IMR-90 (cell line): ENCODE measurements at regions not wholly inside any gene's neighbourhood (a gene's known extent, or its start where the extent isn't known, plus 50 kb on each side); places are given as distances from the start of the nearest gene placed in this dataset.

ENCODE experiments used
- ATAC-seq: fragments of 200-7000 bp; cut with Tn5 transposase; 2 replicates; pipeline ENCODE4 v1.9.1; 2020; ENCODE audit warnings: low read depth, mild to moderate bottlenecking, moderate library complexity
- BruUV-seq: library from RNA; stranded (reverse); fragments of 400-500 nt; replicated peaks from 2 replicates; lab custom pipeline; 2021; lab: Mats Ljungman, UMichigan
- CTCF ChIA-PET: fragments of 300-600 bp; formaldehyde crosslinking; extraction: SDS; loops from one replicate; lab custom pipeline; 2021; ENCODE audit warnings: antibody characterized with exemption; lab: Yijun Ruan, JAX
- POLR2A ChIA-PET: fragments of 300-600 bp; sonication (Branson Sonifier 250); formaldehyde crosslinking; loops from one replicate; lab custom pipeline; 2022; ENCODE audit warnings: antibody characterized with exemption; ENCODE audit not compliant: unreplicated experiment; lab: Charles Lee
- DNase-seq: peaks from one replicate; pipeline ENCODE4 v3.0.0; 2013
- H2AFZ ChIP-seq: replicated peaks from 2 replicates; pipeline ENCODE3; 2013; ENCODE audit warnings: low read length, mild to moderate bottlenecking; ENCODE audit not compliant: poor library complexity
- H2AK5ac ChIP-seq: 2 replicates; pipeline ENCODE4 v1.6.1; 2013; ENCODE audit warnings: low read depth, low read length, inconsistent platforms
- H2AK9ac ChIP-seq: replicated peaks from 2 replicates; pipeline ENCODE3; 2013; ENCODE audit warnings: mild to moderate bottlenecking, low read depth, low read length, moderate library complexity; ENCODE audit not compliant: poor library complexity
- H2BK120ac ChIP-seq: 2 replicates; pipeline ENCODE4 v1.6.1; 2013; ENCODE audit warnings: low read depth, low read length, inconsistent platforms
- H2BK15ac ChIP-seq: 3 replicates; pipeline ENCODE4 v1.6.1; 2013; ENCODE audit warnings: low read depth, low read length, inconsistent platforms
- H2BK20ac ChIP-seq: 2 replicates; pipeline ENCODE4 v1.6.1; 2013; ENCODE audit warnings: low read depth, mild to moderate bottlenecking, inconsistent platforms, low read length, moderate library complexity
- H2BK5ac ChIP-seq: 2 replicates; pipeline ENCODE4 v1.6.1; 2013; ENCODE audit warnings: mild to moderate bottlenecking, low read depth, low read length, inconsistent platforms; ENCODE audit not compliant: poor library complexity, severe bottlenecking
- H3K14ac ChIP-seq: replicated peaks from 2 replicates; pipeline ENCODE4 v1.6.1; 2013; ENCODE audit warnings: low read depth, low read length, inconsistent platforms
- H3K18ac ChIP-seq: 2 replicates; pipeline ENCODE4 v1.6.1; 2013; ENCODE audit warnings: low read depth, low read length, control low read depth
- H3K23ac ChIP-seq: 2 replicates; pipeline ENCODE4 v1.6.1; 2013; ENCODE audit warnings: low read depth, low read length, inconsistent platforms
- H3K27ac ChIP-seq: 2 replicates; pipeline ENCODE4 v1.5.1; 2013; ENCODE audit warnings: mild to moderate bottlenecking, control low read depth, low read length; ENCODE audit not compliant: insufficient read depth
- H3K27me3 ChIP-seq: 2 replicates; pipeline ENCODE4 v1.6.1; 2013; ENCODE audit warnings: low read length; ENCODE audit not compliant: control insufficient read depth, insufficient read depth
- H3K36me3 ChIP-seq: 2 replicates; pipeline ENCODE4 v1.6.1; 2013; ENCODE audit warnings: low read length, mixed read lengths; ENCODE audit not compliant: control insufficient read depth, insufficient read depth
- H3K4ac ChIP-seq: 2 replicates; pipeline ENCODE4 v1.6.1; 2013; ENCODE audit warnings: low read depth, low read length, inconsistent platforms
- H3K4me1 ChIP-seq: 2 replicates; pipeline ENCODE4 v1.6.1; 2013; ENCODE audit warnings: low read length, mixed read lengths; ENCODE audit not compliant: control insufficient read depth, insufficient read depth
- H3K4me2 ChIP-seq: 2 replicates; pipeline ENCODE4 v1.6.1; 2013; ENCODE audit warnings: low read depth, mild to moderate bottlenecking, control low read depth, low read length, moderate library complexity
- H3K4me3 ChIP-seq: 2 replicates; pipeline ENCODE4 v1.5.1; 2013; ENCODE audit warnings: low read depth, mild to moderate bottlenecking, control low read depth, low read length, moderate library complexity; ENCODE audit not compliant: insufficient read depth
- H3K56ac ChIP-seq: 2 replicates; pipeline ENCODE4 v1.6.1; 2013; ENCODE audit warnings: low read length, inconsistent platforms; ENCODE audit not compliant: insufficient read depth; ENCODE audit errors: extremely low read depth
- H3K79me1 ChIP-seq, 2 experiments: 2 replicates each; pipeline ENCODE4 v1.6.1; 2013; ENCODE audit warnings: low read length in 2 of 2, inconsistent platforms in 1 of 2, low read depth in 1 of 2
- H3K9ac ChIP-seq: 2 replicates; pipeline ENCODE4 v1.6.1; 2013; ENCODE audit warnings: low read depth, low read length, control low read depth
- H3K9me1 ChIP-seq: 2 replicates; pipeline ENCODE4 v1.6.1; 2013; ENCODE audit warnings: low read length, inconsistent platforms; ENCODE audit not compliant: insufficient read depth
- H3K9me3 ChIP-seq: 2 replicates; pipeline ENCODE4 v1.6.1; 2013; ENCODE audit warnings: low read length; ENCODE audit not compliant: control insufficient read depth, insufficient read depth
- H4K20me1 ChIP-seq: 2 replicates; pipeline ENCODE4 v1.6.1; 2013; ENCODE audit warnings: low read length, inconsistent platforms; ENCODE audit not compliant: insufficient read depth
- H4K5ac ChIP-seq: 2 replicates; pipeline ENCODE4 v1.6.1; 2013; ENCODE audit warnings: mild to moderate bottlenecking, low read depth, low read length, control low read depth
- H4K8ac ChIP-seq, 2 experiments: 2 replicates each; pipeline ENCODE4 v1.6.1; 2013; ENCODE audit warnings: low read depth in 2 of 2, low read length in 2 of 2, control low read depth in 1 of 2, inconsistent platforms in 1 of 2
- H4K91ac ChIP-seq: 2 replicates; pipeline ENCODE4 v1.6.1; 2013; ENCODE audit warnings: low read depth, low read length, inconsistent platforms; ENCODE audit not compliant: insufficient read depth
- BHLHE40 ChIP-seq: fragments of 150-350 bp; IDR thresholded peaks from 2 replicates; pipeline ENCODE4 v1.6.1; 2016; ENCODE audit warnings: mild to moderate bottlenecking, low read depth, low read length
- CEBPB ChIP-seq: IDR thresholded peaks from 2 replicates; pipeline ENCODE4 v1.6.1; 2012; ENCODE audit warnings: low read depth, low read length, improper control_type of control experiment
- CTCF ChIP-seq: conservative IDR thresholded peaks from 2 replicates; pipeline ENCODE4 v1.5.1; 2012; ENCODE audit warnings: mild to moderate bottlenecking, low read depth, low read length, improper control_type of control experiment
- ELK1 ChIP-seq: fragments of 150-350 bp; IDR thresholded peaks from 2 replicates; pipeline ENCODE4 v1.6.1; 2016; ENCODE audit warnings: low read depth, mild to moderate bottlenecking, low read length, moderate library complexity, borderline replicate concordance
- FOS ChIP-seq: fragments of 150-350 bp; IDR thresholded peaks from 2 replicates; pipeline ENCODE4 v1.6.1; 2016; ENCODE audit warnings: low read depth, low read length
- MAFK ChIP-seq: IDR thresholded peaks from 2 replicates; pipeline ENCODE4 v1.6.1; 2012; ENCODE audit warnings: low read depth, low read length, improper control_type of control experiment
- MXI1 ChIP-seq: IDR thresholded peaks from 2 replicates; pipeline ENCODE4 v1.6.1; 2012; ENCODE audit warnings: low read depth, mild to moderate bottlenecking, low read length, moderate library complexity, borderline replicate concordance
- NFE2L2 ChIP-seq: fragments of 150-350 bp; IDR thresholded peaks from 2 replicates; pipeline ENCODE4 v1.6.1; 2016; ENCODE audit warnings: low read depth, mild to moderate bottlenecking, low read length
- POLR2A ChIP-seq: IDR thresholded peaks from 2 replicates; pipeline ENCODE4 v1.6.1; 2012; ENCODE audit warnings: mild to moderate bottlenecking, low read depth, low read length
- RCOR1 ChIP-seq: IDR thresholded peaks from 2 replicates; pipeline ENCODE4 v1.6.1; 2012; ENCODE audit warnings: mild to moderate bottlenecking, low read length, improper control_type of control experiment; ENCODE audit not compliant: insufficient replicate concordance
- RFX5 ChIP-seq: IDR thresholded peaks from 2 replicates; pipeline ENCODE4 v1.8.0; 2012; ENCODE audit warnings: low read depth, mild to moderate bottlenecking, low read length, moderate library complexity
- SMC3 ChIP-seq: fragments of 150-350 bp; IDR thresholded peaks from 2 replicates; pipeline ENCODE4 v1.6.1; 2016; ENCODE audit warnings: low read depth, mild to moderate bottlenecking, antibody characterized with exemption, low read length, moderate library complexity
- WGBS, 2 experiments: methylation state at CpG; one replicate each; pipeline versions ENCODE4 v1.1.5 to v1.1.7; 2013; ENCODE audit warnings: missing lambda C conversion rate in 2 of 2; ENCODE audit not compliant: insufficient read length in 1 of 2; ENCODE audit errors: extremely low coverage in 2 of 2; 5-methylcytosine and 5-hydroxymethylcytosine counted together
- dilution Hi-C: fragments of 300-500 bp; cut with HindIII; formaldehyde crosslinking; loops from one replicate; pipeline ENCODE4 v1.14.3; 2018; ENCODE audit warnings: low sequenced_read_pairs; ENCODE audit not compliant: unreplicated experiment
- in situ Hi-C: fragments of 300-500 bp; cut with MboI; formaldehyde crosslinking; loops from 3 replicates; pipeline ENCODE4 v1.14.3; 2019; ENCODE audit warnings: low sequenced_read_pairs, inconsistent platforms, mixed read lengths
- intact Hi-C: fragments of 100-400 bp; cut with micrococcal nuclease; formaldehyde crosslinking; loops from 2 replicates; pipeline ENCODE4 v1.10.0; 2022

GRCh38 chr2:6354546-6354945 is 511.2 kb downstream of the CMPK2 start:
- Histone ChIP-seq H3K79me1 (no peaks in the 10 kb centered on the region), H3K18ac (no peak overlapping the region), H4K5ac (no peak overlapping the region), H3K9ac (no peak overlapping the region), H3K23ac (no peak overlapping the region), H2BK15ac (no peak overlapping the region), H3K14ac (no peak overlapping the region), H3K9me3 (no peaks in the 10 kb centered on the region), H2AK9ac (no peak overlapping the region), H2BK120ac (no peak overlapping the region), H3K4me3 (no peak overlapping the region), H2AFZ (no peak overlapping the region), H3K4me1 (no peaks in the 10 kb centered on the region), H2BK20ac (no peak overlapping the region), H2AK5ac (no peak overlapping the region), H4K20me1 (no peaks in the 10 kb centered on the region), H3K27me3 (no peaks in the 10 kb centered on the region), H3K56ac (no peak overlapping the region), H2BK5ac (no peak overlapping the region), H3K27ac (no peak overlapping the region), H4K91ac (no peak overlapping the region), H3K9me1 (no peaks in the 10 kb centered on the region), H3K4ac (no peak overlapping the region), H3K36me3 (no peaks in the 10 kb centered on the region), H3K4me2 (no peak overlapping the region), H4K8ac (no peak overlapping the region)
- TF ChIP-seq NFE2L2 (no peak), BHLHE40 (no peak), POLR2A (no peak), ELK1 (no peak), RFX5 (no peak), CTCF (no peak), SMC3 (no peak), MAFK (no peak), FOS (no peak), CEBPB (no peak), MXI1 (no peak), RCOR1 (no peak)
- ChIA-PET POLR2A (no interaction called here), CTCF (no interaction called here)
- dilution Hi-C loops = no loop called here
- DNase-seq = no peak
- no peak for ATAC-seq
- in situ Hi-C loops = loop anchor here (5.0 kb wide), 1 partner anchor 423 kb away; no protein-coding TSS in a partner anchor
- intact Hi-C loops = loop anchor here (5.0 kb wide), 3 partner anchors 168 to 473 kb away; no protein-coding TSS in a partner anchor
- WGBS, 2 experiments = no CpG with 5 or more reads among the region's 2 CpGs
- BruUV-seq = no TSS peak
